ENCODE measurements at regions not wholly inside any gene's neighbourhood (a gene's known extent, or its start where the extent isn't known, plus 50 kb on each side); places are given as distances from the start of the nearest gene placed in this dataset.

- no peak for TF ChIP-seq CTCF (IDR thresholded peaks at IDR 0.05)
- no peak for TF ChIP-seq POLR2A (IDR thresholded peaks at IDR 0.05)
- TF ChIP-seq POLR2AphosphoS5 (IDR thresholded peaks at IDR 0.05; ENCODE audit: insufficient read depth in 1 of 2, low read depth in 1 of 2), result no peak
Measured at GRCh38 chr2:104312684-104313083, 541.2 kb upstream of the POU3F3 start.
